Neutrophil (primary cell): ENCODE measurements at regions not wholly inside any gene's neighbourhood (a gene's known extent, or its start where the extent isn't known, plus 50 kb on each side); places are given as distances from the start of the nearest gene placed in this dataset.

Experiments used
- H3K27ac ChIP-seq: fragments of 200-600 bp; sonication (generic); 2 replicates; pipeline ENCODE4 v1.5.1; 2016; ENCODE audit warnings: mild to moderate bottlenecking, moderate library complexity
- H3K27me3 ChIP-seq: fragments of 200-600 bp; sonication (generic); 2 replicates; pipeline ENCODE4 v1.6.0; 2016; ENCODE audit warnings: mild to moderate bottlenecking
- H3K36me3 ChIP-seq: fragments of 200-600 bp; sonication (generic); 2 replicates; pipeline ENCODE4 v1.5.1; 2017
- H3K4me1 ChIP-seq, 2 experiments: fragments of 200-600 bp in 1 of 2; sonication (generic) in 1 of 2; 1 replicate in 1 of 2; 2 replicates in 1 of 2; pipeline versions ENCODE4 v1.5.1 to v1.6.1; 2013 to 2016; ENCODE audit warnings: low read depth in 1 of 2, low read length in 1 of 2, mild to moderate bottlenecking in 1 of 2, moderate library complexity in 1 of 2; ENCODE audit not compliant: control insufficient read depth in 1 of 2, insufficient read depth in 1 of 2
- H3K4me3 ChIP-seq, 2 experiments: fragments of 200-600 bp in 1 of 2; sonication (generic) in 1 of 2; 1 replicate in 1 of 2; 2 replicates in 1 of 2; pipeline ENCODE4 v1.5.1; 2013 to 2016; ENCODE audit warnings: low read depth in 1 of 2, low read length in 1 of 2, mild to moderate bottlenecking in 1 of 2, moderate library complexity in 1 of 2
- H3K9me3 ChIP-seq: fragments of 200-600 bp; sonication (generic); 2 replicates; pipeline ENCODE4 v1.5.1; 2016
- TF ChIP-seq, protein P1 (sequence below): fragments of 200-600 bp; sonication (generic); IDR thresholded peaks from 2 replicates; pipeline ENCODE4 v1.5.1; 2016; ENCODE audit warnings: antibody characterized with exemption

GRCh38 chr11:82536706-82537105 lies 197.0 kb downstream of the FAM181B start:
- TF ChIP-seq, protein P1, sequence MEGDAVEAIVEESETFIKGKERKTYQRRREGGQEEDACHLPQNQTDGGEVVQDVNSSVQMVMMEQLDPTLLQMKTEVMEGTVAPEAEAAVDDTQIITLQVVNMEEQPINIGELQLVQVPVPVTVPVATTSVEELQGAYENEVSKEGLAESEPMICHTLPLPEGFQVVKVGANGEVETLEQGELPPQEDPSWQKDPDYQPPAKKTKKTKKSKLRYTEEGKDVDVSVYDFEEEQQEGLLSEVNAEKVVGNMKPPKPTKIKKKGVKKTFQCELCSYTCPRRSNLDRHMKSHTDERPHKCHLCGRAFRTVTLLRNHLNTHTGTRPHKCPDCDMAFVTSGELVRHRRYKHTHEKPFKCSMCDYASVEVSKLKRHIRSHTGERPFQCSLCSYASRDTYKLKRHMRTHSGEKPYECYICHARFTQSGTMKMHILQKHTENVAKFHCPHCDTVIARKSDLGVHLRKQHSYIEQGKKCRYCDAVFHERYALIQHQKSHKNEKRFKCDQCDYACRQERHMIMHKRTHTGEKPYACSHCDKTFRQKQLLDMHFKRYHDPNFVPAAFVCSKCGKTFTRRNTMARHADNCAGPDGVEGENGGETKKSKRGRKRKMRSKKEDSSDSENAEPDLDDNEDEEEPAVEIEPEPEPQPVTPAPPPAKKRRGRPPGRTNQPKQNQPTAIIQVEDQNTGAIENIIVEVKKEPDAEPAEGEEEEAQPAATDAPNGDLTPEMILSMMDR, result no peak
- H3K4me1 ChIP-seq, result no peaks in the 10 kb centered on the region
- no peaks in the 10 kb centered on the region for H3K36me3 ChIP-seq
- H3K9me3 ChIP-seq, result no peaks in the 10 kb centered on the region
- H3K27me3 ChIP-seq, result no peaks in the 10 kb centered on the region
- H3K27ac ChIP-seq, result no peak overlapping the region
- no peak overlapping the region for H3K4me3 ChIP-seq

- Histone ChIP-seq H3K4me1 (no peaks in the 10 kb centered on the region), H3K4me3 (no peak overlapping the region), H3K27me3 (no peaks in the 10 kb centered on the region), H3K36me3 (no peaks in the 10 kb centered on the region), H3K9me3 (no peaks in the 10 kb centered on the region), H3K27ac (no peak overlapping the region)
- TF ChIP-seq, protein P1, result no peak
These were observed 199.9 kb downstream of the FAM181B start for GRCh38 chr11:82533628-82534327.

DNA sequence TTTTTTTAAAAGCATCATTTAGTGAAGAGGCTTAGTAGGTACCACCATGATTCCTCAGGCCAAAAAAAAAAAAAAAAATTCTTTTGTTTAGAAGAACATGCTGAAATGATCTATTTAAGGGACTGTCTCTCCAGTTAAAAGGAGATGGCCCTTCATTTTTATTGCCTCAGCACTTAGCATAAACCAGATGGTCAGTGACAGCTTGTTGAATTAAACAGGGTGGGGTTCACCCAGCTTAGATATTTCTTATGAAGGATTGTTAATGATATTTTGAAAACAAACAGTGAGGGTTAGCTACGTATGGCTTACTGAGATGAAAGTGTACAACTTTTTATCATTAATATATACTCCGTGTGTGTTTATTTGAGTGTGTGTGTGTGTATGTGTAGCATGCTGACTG lies 203.7 kb downstream of the FAM181B start:
- TF ChIP-seq, protein P1, result no peak

GRCh38 chr11:82527081-82527584 lies 206.5 kb downstream of the FAM181B start:
- no peak overlapping the region for H3K27ac ChIP-seq
- H3K4me3 ChIP-seq, result no peak overlapping the region
- no peaks in the 10 kb centered on the region for H3K27me3 ChIP-seq
- TF ChIP-seq, protein P1, result no peak
- no peaks in the 10 kb centered on the region for H3K4me1 ChIP-seq
- H3K9me3 ChIP-seq, result no peaks in the 10 kb centered on the region
- H3K36me3 ChIP-seq, result no peaks in the 10 kb centered on the region

More for the DNA sequence above, 203.7 kb downstream of the FAM181B start:
- H3K27me3 ChIP-seq, result no peaks in the 10 kb centered on the region
- no peaks in the 10 kb centered on the region for H3K4me1 ChIP-seq
- H3K27ac ChIP-seq, result no peak overlapping the region
- no peak overlapping the region for H3K4me3 ChIP-seq
- H3K36me3 ChIP-seq, result no peaks in the 10 kb centered on the region
- H3K9me3 ChIP-seq, result no peaks in the 10 kb centered on the region

- Histone ChIP-seq H3K4me3 (no peak overlapping the region), H3K36me3 (no peaks in the 10 kb centered on the region), H3K27me3 (no peaks in the 10 kb centered on the region), H3K27ac (no peak overlapping the region), H3K9me3 (no peaks in the 10 kb centered on the region), H3K4me1 (no peaks in the 10 kb centered on the region)
- TF ChIP-seq, protein P1, result no peak
These were observed 210.5 kb downstream of the FAM181B start for GRCh38 chr11:82523141-82523540.
